Left forelimb (tissue), 1 donor: ENCODE measurements at regions not wholly inside any gene's neighbourhood (a gene's known extent, or its start where the extent isn't known, plus 50 kb on each side); places are given as distances from the start of the nearest gene placed in this dataset.
"Not testable (repeated sequence)": the region's sequence is repeated elsewhere in the genome, so short reads cannot be mapped to it uniquely, and the experiment has no call there.

Source experiments
- DNase-seq: peaks from one replicate; pipeline ENCODE4 v3.0.0-alpha.2; 2018; ENCODE audit warnings: low spot score

GRCh38 chr1:146411923-146412322 is 183.1 kb upstream of the NOTCH2NLA start:
- not testable (repeated sequence) for DNase-seq

GRCh38 chr1:146409817-146410441 is 181.1 kb upstream of the NOTCH2NLA start:
- peak; percentile 49 for DNase-seq

GRCh38 chr1:146409116-146409801 is 180.4 kb upstream of the NOTCH2NLA start:
- peak; percentile 58 for DNase-seq

- not testable (repeated sequence) for DNase-seq
Measured at GRCh38 chr1:146401281-146401825, 172.5 kb upstream of the NOTCH2NLA start.

GRCh38 chr1:146400173-146401121 is 171.6 kb upstream of the NOTCH2NLA start:
- not testable (repeated sequence) for DNase-seq

- DNase-seq: not testable (repeated sequence)
Measured at GRCh38 chr1:146399225-146399624, 170.4 kb upstream of the NOTCH2NLA start.

GRCh38 chr1:146396801-146397200 is 168.0 kb upstream of the NOTCH2NLA start:
- DNase-seq: not testable (repeated sequence)

- DNase-seq: not testable (repeated sequence)
Measured at GRCh38 chr1:146396242-146396641, 167.4 kb upstream of the NOTCH2NLA start.

GRCh38 chr1:146393796-146394195 is 165.0 kb upstream of the NOTCH2NLA start:
- not testable (repeated sequence) for DNase-seq

- not testable (repeated sequence) for DNase-seq
Measured at GRCh38 chr1:146393154-146393553, 164.3 kb upstream of the NOTCH2NLA start.

GRCh38 chr1:146389178-146389577 is 160.4 kb upstream of the NOTCH2NLA start:
- not testable (repeated sequence) for DNase-seq

- DNase-seq: not testable (repeated sequence)
Measured at GRCh38 chr1:146387750-146388469, 159.1 kb upstream of the NOTCH2NLA start.

- peak; percentile 84 for DNase-seq
Measured at GRCh38 chr1:146386851-146387749, 158.3 kb upstream of the NOTCH2NLA start.

- DNase-seq: not testable (repeated sequence)
Measured at GRCh38 chr1:146381196-146381595, 152.4 kb upstream of the NOTCH2NLA start.

GRCh38 chr1:146376708-146377496 is 148.1 kb upstream of the NOTCH2NLA start:
- DNase-seq: peak; percentile 87

GRCh38 chr1:146376309-146376707 is 147.5 kb upstream of the NOTCH2NLA start:
- DNase-seq: peak; percentile 85

- not testable (repeated sequence) for DNase-seq
Measured at GRCh38 chr1:146375108-146375507, 146.3 kb upstream of the NOTCH2NLA start.

- DNase-seq: peak; percentile 69
Measured at GRCh38 chr1:146369940-146370339, 141.1 kb upstream of the NOTCH2NLA start.

GRCh38 chr1:146355373-146355772 is 126.6 kb upstream of the NOTCH2NLA start:
- not testable (repeated sequence) for DNase-seq
